ENCODE measurements at regions not wholly inside any gene's neighbourhood (a gene's known extent, or its start where the extent isn't known, plus 50 kb on each side); places are given as distances from the start of the nearest gene placed in this dataset.

DNA sequence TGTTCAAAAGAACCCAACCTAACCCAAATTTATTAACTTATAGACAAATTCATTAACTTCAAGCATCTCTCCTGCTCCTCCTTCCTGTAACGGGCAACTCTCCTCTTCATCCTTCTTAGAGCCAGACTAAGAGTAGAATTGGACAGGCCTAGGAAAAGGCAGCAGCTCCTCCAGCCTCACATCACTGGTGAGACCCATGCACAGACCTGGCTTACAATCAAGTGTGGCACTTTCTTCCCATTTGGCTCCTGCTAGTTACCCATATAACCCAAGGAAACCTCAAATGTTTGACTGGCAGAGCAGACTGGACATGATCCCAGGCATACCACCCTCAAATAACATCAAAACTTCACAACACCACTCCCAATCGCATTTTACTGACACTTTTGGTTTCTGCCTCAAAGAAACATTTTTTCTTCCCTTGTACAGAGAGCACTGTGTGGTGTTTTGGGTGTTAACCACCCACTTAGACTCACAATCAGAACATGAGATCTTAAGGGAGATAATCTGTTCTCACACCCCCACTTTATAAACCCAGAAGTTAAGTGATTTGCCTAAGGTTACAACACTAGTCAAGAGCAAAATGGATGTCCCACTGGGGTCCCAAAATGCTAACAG is 101.4 kb downstream of the SIPA1L2 start:
- Histone ChIP-seq H3K4me1 (ENCODE audit: control insufficient read depth, insufficient read depth, low read length) (no peaks in the 10 kb centered on the region), H3K27me3 (ENCODE audit: control insufficient read depth, insufficient read depth, low read length) (no peaks in the 10 kb centered on the region), H3K9me3 (ENCODE audit: control insufficient read depth, insufficient read depth, low read depth, low read length) (no peaks in the 10 kb centered on the region), H3K4me3 (ENCODE audit: low read depth in 2 of 2, low read length in 2 of 2) (no peak overlapping the region), H3K36me3 (ENCODE audit: control insufficient read depth, insufficient read depth, low read length) (no peaks in the 10 kb centered on the region), H3K27ac (ENCODE audit: low read length) (no peak overlapping the region)
- no TSS peak for BruUV-seq (replicated peaks)
- ChIA-PET POLR2A (no interaction called here), CTCF (no interaction called here)
- in situ Hi-C loops (cut with HindIII; ENCODE audit: low pct_unique_long_range_greater_than_20kb, low sequenced_read_pairs) (no loop called here), intact Hi-C loops (cut with micrococcal nuclease; ENCODE audit: unreplicated experiment) (no loop called here)
- no peak for TF ChIP-seq TCF7L2 (IDR thresholded peaks at IDR 0.05; ENCODE audit: low read depth, low read length)
- no peak for TF ChIP-seq POLR2AphosphoS5 (IDR thresholded peaks at IDR 0.05; ENCODE audit: low read depth, low read length)
- TF ChIP-seq, protein P1, sequence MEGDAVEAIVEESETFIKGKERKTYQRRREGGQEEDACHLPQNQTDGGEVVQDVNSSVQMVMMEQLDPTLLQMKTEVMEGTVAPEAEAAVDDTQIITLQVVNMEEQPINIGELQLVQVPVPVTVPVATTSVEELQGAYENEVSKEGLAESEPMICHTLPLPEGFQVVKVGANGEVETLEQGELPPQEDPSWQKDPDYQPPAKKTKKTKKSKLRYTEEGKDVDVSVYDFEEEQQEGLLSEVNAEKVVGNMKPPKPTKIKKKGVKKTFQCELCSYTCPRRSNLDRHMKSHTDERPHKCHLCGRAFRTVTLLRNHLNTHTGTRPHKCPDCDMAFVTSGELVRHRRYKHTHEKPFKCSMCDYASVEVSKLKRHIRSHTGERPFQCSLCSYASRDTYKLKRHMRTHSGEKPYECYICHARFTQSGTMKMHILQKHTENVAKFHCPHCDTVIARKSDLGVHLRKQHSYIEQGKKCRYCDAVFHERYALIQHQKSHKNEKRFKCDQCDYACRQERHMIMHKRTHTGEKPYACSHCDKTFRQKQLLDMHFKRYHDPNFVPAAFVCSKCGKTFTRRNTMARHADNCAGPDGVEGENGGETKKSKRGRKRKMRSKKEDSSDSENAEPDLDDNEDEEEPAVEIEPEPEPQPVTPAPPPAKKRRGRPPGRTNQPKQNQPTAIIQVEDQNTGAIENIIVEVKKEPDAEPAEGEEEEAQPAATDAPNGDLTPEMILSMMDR (IDR thresholded peaks at IDR 0.05): no peak
- TF ChIP-seq SIN3A (IDR thresholded peaks at IDR 0.05; ENCODE audit: borderline replicate concordance, insufficient read depth, low read depth, low read length): no peak
- TF ChIP-seq, protein P2, sequence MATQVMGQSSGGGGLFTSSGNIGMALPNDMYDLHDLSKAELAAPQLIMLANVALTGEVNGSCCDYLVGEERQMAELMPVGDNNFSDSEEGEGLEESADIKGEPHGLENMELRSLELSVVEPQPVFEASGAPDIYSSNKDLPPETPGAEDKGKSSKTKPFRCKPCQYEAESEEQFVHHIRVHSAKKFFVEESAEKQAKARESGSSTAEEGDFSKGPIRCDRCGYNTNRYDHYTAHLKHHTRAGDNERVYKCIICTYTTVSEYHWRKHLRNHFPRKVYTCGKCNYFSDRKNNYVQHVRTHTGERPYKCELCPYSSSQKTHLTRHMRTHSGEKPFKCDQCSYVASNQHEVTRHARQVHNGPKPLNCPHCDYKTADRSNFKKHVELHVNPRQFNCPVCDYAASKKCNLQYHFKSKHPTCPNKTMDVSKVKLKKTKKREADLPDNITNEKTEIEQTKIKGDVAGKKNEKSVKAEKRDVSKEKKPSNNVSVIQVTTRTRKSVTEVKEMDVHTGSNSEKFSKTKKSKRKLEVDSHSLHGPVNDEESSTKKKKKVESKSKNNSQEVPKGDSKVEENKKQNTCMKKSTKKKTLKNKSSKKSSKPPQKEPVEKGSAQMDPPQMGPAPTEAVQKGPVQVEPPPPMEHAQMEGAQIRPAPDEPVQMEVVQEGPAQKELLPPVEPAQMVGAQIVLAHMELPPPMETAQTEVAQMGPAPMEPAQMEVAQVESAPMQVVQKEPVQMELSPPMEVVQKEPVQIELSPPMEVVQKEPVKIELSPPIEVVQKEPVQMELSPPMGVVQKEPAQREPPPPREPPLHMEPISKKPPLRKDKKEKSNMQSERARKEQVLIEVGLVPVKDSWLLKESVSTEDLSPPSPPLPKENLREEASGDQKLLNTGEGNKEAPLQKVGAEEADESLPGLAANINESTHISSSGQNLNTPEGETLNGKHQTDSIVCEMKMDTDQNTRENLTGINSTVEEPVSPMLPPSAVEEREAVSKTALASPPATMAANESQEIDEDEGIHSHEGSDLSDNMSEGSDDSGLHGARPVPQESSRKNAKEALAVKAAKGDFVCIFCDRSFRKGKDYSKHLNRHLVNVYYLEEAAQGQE (IDR thresholded peaks at IDR 0.05; ENCODE audit: insufficient read depth in 1 of 2, low read depth in 2 of 2, low read length in 1 of 2): no peak
- no peak for ATAC-seq
- no peak for DNase-seq (ENCODE audit: low read depth, low spot score)

DNA sequence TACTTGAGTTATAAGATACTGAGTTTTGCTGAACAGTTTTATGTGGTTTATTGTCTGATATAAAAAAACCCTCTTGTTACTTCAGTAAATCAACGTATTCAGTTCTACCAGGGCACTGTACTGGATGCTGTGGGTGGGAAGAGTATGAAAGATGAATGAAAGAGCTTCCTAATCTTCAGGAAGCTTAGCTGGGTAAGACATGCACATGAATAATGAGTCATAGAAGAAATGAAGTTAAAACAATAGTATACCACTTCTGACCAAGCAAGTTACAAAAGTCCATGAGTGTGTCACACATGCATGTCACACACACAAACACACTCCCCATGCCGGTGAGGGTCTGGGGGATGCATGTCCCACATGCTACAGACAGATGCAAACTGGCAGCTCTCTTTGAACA is 105.9 kb downstream of the SIPA1L2 start:
- TF ChIP-seq, protein P1 (IDR thresholded peaks at IDR 0.05): no peak
- TF ChIP-seq SIN3A (IDR thresholded peaks at IDR 0.05; ENCODE audit: borderline replicate concordance, insufficient read depth, low read depth, low read length) (no peak), TCF7L2 (IDR thresholded peaks at IDR 0.05; ENCODE audit: low read depth, low read length) (no peak), POLR2AphosphoS5 (IDR thresholded peaks at IDR 0.05; ENCODE audit: low read depth, low read length) (no peak)
- TF ChIP-seq, protein P2 (IDR thresholded peaks at IDR 0.05; ENCODE audit: insufficient read depth in 1 of 2, low read depth in 2 of 2, low read length in 1 of 2): no peak
- ChIA-PET CTCF (no interaction called here), POLR2A (no interaction called here)
- Histone ChIP-seq H3K4me3 (ENCODE audit: low read depth in 2 of 2, low read length in 2 of 2) (no peak overlapping the region), H3K27me3 (ENCODE audit: control insufficient read depth, insufficient read depth, low read length) (no peaks in the 10 kb centered on the region), H3K27ac (ENCODE audit: low read length) (no peak overlapping the region), H3K4me1 (ENCODE audit: control insufficient read depth, insufficient read depth, low read length) (no peaks in the 10 kb centered on the region), H3K36me3 (ENCODE audit: control insufficient read depth, insufficient read depth, low read length) (no peaks in the 10 kb centered on the region), H3K9me3 (ENCODE audit: control insufficient read depth, insufficient read depth, low read depth, low read length) (no peaks in the 10 kb centered on the region)
- intact Hi-C loops (cut with micrococcal nuclease; ENCODE audit: unreplicated experiment): no loop called here
- in situ Hi-C loops (cut with HindIII; ENCODE audit: low pct_unique_long_range_greater_than_20kb, low sequenced_read_pairs): no loop called here
- DNase-seq (ENCODE audit: low read depth, low spot score) (no peak), ATAC-seq (no peak)
- no TSS peak for BruUV-seq (replicated peaks)
